A673 (cell line): ENCODE measurements at regions not wholly inside any gene's neighbourhood (a gene's known extent, or its start where the extent isn't known, plus 50 kb on each side); places are given as distances from the start of the nearest gene placed in this dataset.

Experiments
- EZH2 ChIP-seq: fragments of 200-600 bp; sonication (generic); IDR thresholded peaks from 2 replicates; pipeline ENCODE4 v1.6.1; 2017; ENCODE audit warnings: borderline replicate concordance, low read depth, mild to moderate bottlenecking, mixed read lengths, antibody characterized with exemption, low read length; ENCODE audit not compliant: poor library complexity, severe bottlenecking
- TF ChIP-seq, protein P1 (sequence below): fragments of 300-800, 200-600 bp; sonication (generic); conservative IDR thresholded peaks from 2 replicates; pipeline ENCODE4 v1.5.1; 2017; ENCODE audit warnings: low read depth, mild to moderate bottlenecking, antibody characterized with exemption, low read length, moderate library complexity, mixed read lengths

DNA sequence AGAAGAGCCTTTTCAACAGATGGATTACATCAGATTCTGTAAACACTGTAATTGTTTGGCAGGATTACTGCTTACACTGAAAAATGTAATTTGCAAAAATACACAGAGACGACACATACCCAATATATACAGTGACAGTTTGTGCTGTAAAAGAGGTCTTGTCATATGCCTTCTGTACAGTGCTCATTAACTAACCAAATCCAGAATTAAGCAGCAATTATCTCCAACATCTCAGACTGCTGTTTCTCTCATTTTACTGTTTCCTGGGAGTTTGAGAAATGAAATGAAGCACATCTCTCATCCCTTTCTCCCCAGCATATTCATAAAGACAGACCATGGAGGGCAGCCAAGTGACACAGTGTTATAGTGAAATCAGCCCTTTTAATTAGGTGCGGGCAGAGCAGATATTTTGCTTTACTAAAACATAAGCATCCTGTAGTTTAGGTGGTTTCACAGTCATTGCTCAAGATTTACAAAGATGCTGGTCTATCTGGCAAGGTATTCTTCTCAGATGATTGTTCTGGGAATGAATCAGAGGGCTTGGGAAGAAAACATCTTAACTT is 618.4 kb upstream of the USP24 start:
- TF ChIP-seq, protein P1, sequence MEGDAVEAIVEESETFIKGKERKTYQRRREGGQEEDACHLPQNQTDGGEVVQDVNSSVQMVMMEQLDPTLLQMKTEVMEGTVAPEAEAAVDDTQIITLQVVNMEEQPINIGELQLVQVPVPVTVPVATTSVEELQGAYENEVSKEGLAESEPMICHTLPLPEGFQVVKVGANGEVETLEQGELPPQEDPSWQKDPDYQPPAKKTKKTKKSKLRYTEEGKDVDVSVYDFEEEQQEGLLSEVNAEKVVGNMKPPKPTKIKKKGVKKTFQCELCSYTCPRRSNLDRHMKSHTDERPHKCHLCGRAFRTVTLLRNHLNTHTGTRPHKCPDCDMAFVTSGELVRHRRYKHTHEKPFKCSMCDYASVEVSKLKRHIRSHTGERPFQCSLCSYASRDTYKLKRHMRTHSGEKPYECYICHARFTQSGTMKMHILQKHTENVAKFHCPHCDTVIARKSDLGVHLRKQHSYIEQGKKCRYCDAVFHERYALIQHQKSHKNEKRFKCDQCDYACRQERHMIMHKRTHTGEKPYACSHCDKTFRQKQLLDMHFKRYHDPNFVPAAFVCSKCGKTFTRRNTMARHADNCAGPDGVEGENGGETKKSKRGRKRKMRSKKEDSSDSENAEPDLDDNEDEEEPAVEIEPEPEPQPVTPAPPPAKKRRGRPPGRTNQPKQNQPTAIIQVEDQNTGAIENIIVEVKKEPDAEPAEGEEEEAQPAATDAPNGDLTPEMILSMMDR: no peak
- no peak for TF ChIP-seq EZH2
